ENCODE measurements at regions not wholly inside any gene's neighbourhood (a gene's known extent, or its start where the extent isn't known, plus 50 kb on each side); places are given as distances from the start of the nearest gene placed in this dataset.
A peak's percentile ranks its signal among the peaks of the same experiment; 100 is the strongest.
"Not testable (repeated sequence)": the region's sequence is repeated elsewhere in the genome, so short reads cannot be mapped to it uniquely, and the experiment has no call there.

- no peak overlapping the region for H3K4me3 ChIP-seq (ENCODE audit: severe bottlenecking)
- H3K27ac ChIP-seq (ENCODE audit: poor library complexity, severe bottlenecking): no peak overlapping the region
- peaks cover 6% of the 10 kb centered on the region for H3K27me3 ChIP-seq (ENCODE audit: insufficient read depth, poor library complexity, severe bottlenecking)
- no peaks in the 10 kb centered on the region for H3K9me3 ChIP-seq (ENCODE audit: severe bottlenecking)
- H3K36me3 ChIP-seq (ENCODE audit: low read depth): no peaks in the 10 kb centered on the region
- DNase-seq (ENCODE audit: low spot score) (no peak), ATAC-seq (ENCODE audit: low read depth) (no peak)
- H3K4me1 ChIP-seq (ENCODE audit: insufficient read depth, poor library complexity, severe bottlenecking): no peaks in the 10 kb centered on the region
- TF ChIP-seq CTCF (IDR thresholded peaks at IDR 0.05; ENCODE audit: poor library complexity, severe bottlenecking): no peak
These were observed 290.6 kb downstream of the NDUFA10 start for GRCh38 chr2:239734436-239735005.

GRCh38 chr2:239732666-239733010 is 292.5 kb downstream of the NDUFA10 start:
- H3K27me3 ChIP-seq (ENCODE audit: insufficient read depth, poor library complexity, severe bottlenecking): no peaks in the 10 kb centered on the region

GRCh38 chr2:239731998-239732665 is 293.0 kb downstream of the NDUFA10 start:
- Histone ChIP-seq H3K36me3 (ENCODE audit: low read depth) (no peaks in the 10 kb centered on the region), H3K27me3 (ENCODE audit: insufficient read depth, poor library complexity, severe bottlenecking) (no peaks in the 10 kb centered on the region), H3K4me1 (ENCODE audit: insufficient read depth, poor library complexity, severe bottlenecking) (no peaks in the 10 kb centered on the region), H3K9me3 (ENCODE audit: severe bottlenecking) (no peaks in the 10 kb centered on the region), H3K27ac (ENCODE audit: poor library complexity, severe bottlenecking) (no peak overlapping the region), H3K4me3 (ENCODE audit: severe bottlenecking) (no peak overlapping the region)
- ATAC-seq (ENCODE audit: low read depth) (no peak), DNase-seq (ENCODE audit: low spot score) (no peak)
- TF ChIP-seq CTCF (IDR thresholded peaks at IDR 0.05; ENCODE audit: poor library complexity, severe bottlenecking): no peak

More at GRCh38 chr2:239732666-239733010, 292.5 kb downstream of the NDUFA10 start:
- H3K9me3 ChIP-seq (ENCODE audit: severe bottlenecking): no peaks in the 10 kb centered on the region
- H3K27ac ChIP-seq (ENCODE audit: poor library complexity, severe bottlenecking): no peak overlapping the region
- DNase-seq (ENCODE audit: low spot score) (peak; percentile 35), ATAC-seq (ENCODE audit: low read depth) (no peak)
- H3K4me1 ChIP-seq (ENCODE audit: insufficient read depth, poor library complexity, severe bottlenecking): no peaks in the 10 kb centered on the region
- no peaks in the 10 kb centered on the region for H3K36me3 ChIP-seq (ENCODE audit: low read depth)
- no peak for TF ChIP-seq CTCF (IDR thresholded peaks at IDR 0.05; ENCODE audit: poor library complexity, severe bottlenecking)
- no peak overlapping the region for H3K4me3 ChIP-seq (ENCODE audit: severe bottlenecking)

GRCh38 chr2:239731422-239731821 is 293.7 kb downstream of the NDUFA10 start:
- Histone ChIP-seq H3K36me3 (ENCODE audit: low read depth) (no peaks in the 10 kb centered on the region), H3K4me3 (ENCODE audit: severe bottlenecking) (no peak overlapping the region), H3K27me3 (ENCODE audit: insufficient read depth, poor library complexity, severe bottlenecking) (no peaks in the 10 kb centered on the region), H3K27ac (ENCODE audit: poor library complexity, severe bottlenecking) (no peak overlapping the region), H3K4me1 (ENCODE audit: insufficient read depth, poor library complexity, severe bottlenecking) (no peaks in the 10 kb centered on the region), H3K9me3 (ENCODE audit: severe bottlenecking) (no peaks in the 10 kb centered on the region)
- DNase-seq (ENCODE audit: low spot score) (peak; percentile 29), ATAC-seq (ENCODE audit: low read depth) (no peak)
- TF ChIP-seq CTCF (IDR thresholded peaks at IDR 0.05; ENCODE audit: poor library complexity, severe bottlenecking): peak; percentile 14

- Histone ChIP-seq H3K27me3 (ENCODE audit: insufficient read depth, poor library complexity, severe bottlenecking) (no peaks in the 10 kb centered on the region), H3K4me3 (ENCODE audit: severe bottlenecking) (no peak overlapping the region), H3K4me1 (ENCODE audit: insufficient read depth, poor library complexity, severe bottlenecking) (no peaks in the 10 kb centered on the region), H3K9me3 (ENCODE audit: severe bottlenecking) (no peaks in the 10 kb centered on the region), H3K36me3 (ENCODE audit: low read depth) (no peaks in the 10 kb centered on the region), H3K27ac (ENCODE audit: poor library complexity, severe bottlenecking) (no peak overlapping the region)
- no peak for TF ChIP-seq CTCF (IDR thresholded peaks at IDR 0.05; ENCODE audit: poor library complexity, severe bottlenecking)
- no peak for ATAC-seq (ENCODE audit: low read depth)
- DNase-seq (ENCODE audit: low spot score): peak; percentile 29
These were observed 294.2 kb downstream of the NDUFA10 start for GRCh38 chr2:239730897-239731296.

GRCh38 chr2:239730567-239730882 is 294.6 kb downstream of the NDUFA10 start:
- not testable (repeated sequence) for H3K4me1 ChIP-seq (ENCODE audit: insufficient read depth, poor library complexity, severe bottlenecking); H3K9me3 ChIP-seq (ENCODE audit: severe bottlenecking); ATAC-seq (ENCODE audit: low read depth); H3K27ac ChIP-seq (ENCODE audit: poor library complexity, severe bottlenecking); H3K27me3 ChIP-seq (ENCODE audit: insufficient read depth, poor library complexity, severe bottlenecking); H3K4me3 ChIP-seq (ENCODE audit: severe bottlenecking); H3K36me3 ChIP-seq (ENCODE audit: low read depth)
- peak; percentile 2 for DNase-seq (ENCODE audit: low spot score)
